H9 (cell line): ENCODE measurements at regions not wholly inside any gene's neighbourhood (a gene's known extent, or its start where the extent isn't known, plus 50 kb on each side); places are given as distances from the start of the nearest gene placed in this dataset.

ENCODE experiments used
- DNase-seq: peaks from one replicate; pipeline ENCODE4 v3.0.0-alpha.2; 2017
- H2AFZ ChIP-seq: one replicate; pipeline ENCODE4 v1.6.1; 2013; ENCODE audit warnings: mild to moderate bottlenecking, low read length, control low read depth, moderate library complexity
- H2AK5ac ChIP-seq: 2 replicates; pipeline ENCODE4 v1.6.1; 2013; ENCODE audit warnings: low read length, control low read depth, mixed read lengths; ENCODE audit not compliant: insufficient read length
- H2BK120ac ChIP-seq: one replicate; pipeline ENCODE4 v1.6.1; 2013; ENCODE audit warnings: low read depth, mild to moderate bottlenecking, low read length, control low read depth, inconsistent platforms; ENCODE audit not compliant: poor library complexity, severe bottlenecking
- H2BK12ac ChIP-seq: 2 replicates; pipeline ENCODE4 v1.6.1; 2013; ENCODE audit warnings: low read length, control low read depth, mixed read lengths, low read depth; ENCODE audit not compliant: insufficient read length
- H2BK15ac ChIP-seq: 2 replicates; pipeline ENCODE4 v1.6.1; 2013; ENCODE audit warnings: low read depth, low read length, control low read depth
- H2BK20ac ChIP-seq: one replicate; pipeline ENCODE4 v1.6.1; 2013; ENCODE audit warnings: low read depth, mild to moderate bottlenecking, low read length, control low read depth, inconsistent platforms; ENCODE audit not compliant: poor library complexity, severe bottlenecking
- H2BK5ac ChIP-seq: 2 replicates; pipeline ENCODE4 v1.6.1; 2013; ENCODE audit warnings: low read length, control low read depth, mixed read lengths; ENCODE audit not compliant: insufficient read length
- H3K14ac ChIP-seq: 2 replicates; pipeline ENCODE4 v1.6.1; 2013; ENCODE audit warnings: low read length, control low read depth; ENCODE audit not compliant: insufficient read depth
- H3K18ac ChIP-seq: 2 replicates; pipeline ENCODE4 v1.6.1; 2013; ENCODE audit warnings: low read depth, mild to moderate bottlenecking, mixed read lengths, low read length, control low read depth; ENCODE audit not compliant: insufficient read length
- H3K23ac ChIP-seq: 2 replicates; pipeline ENCODE4 v1.6.1; 2013; ENCODE audit warnings: low read length, control low read depth, mixed read lengths, low read depth; ENCODE audit not compliant: insufficient read length
- H3K23me2 ChIP-seq: 2 replicates; pipeline ENCODE4 v1.6.1; 2013; ENCODE audit warnings: low read depth, mild to moderate bottlenecking, mixed read lengths, low read length, control low read depth; ENCODE audit not compliant: insufficient read length, poor library complexity, severe bottlenecking
- H3K27ac ChIP-seq: 2 replicates; pipeline ENCODE4 v1.5.1; 2013; ENCODE audit warnings: low read length, control low read depth, mixed read lengths, low read depth; ENCODE audit not compliant: insufficient read length
- H3K27me3 ChIP-seq: 2 replicates; pipeline ENCODE4 v1.6.1; 2013; ENCODE audit warnings: low read length, control low read depth, inconsistent platforms; ENCODE audit not compliant: insufficient read depth
- H3K4ac ChIP-seq: 2 replicates; pipeline ENCODE4 v1.6.1; 2013; ENCODE audit warnings: low read depth, mild to moderate bottlenecking, control low read depth, inconsistent platforms, low read length, moderate library complexity
- H3K4me1 ChIP-seq: 2 replicates; pipeline ENCODE4 v1.6.1; 2013; ENCODE audit warnings: low read length, control low read depth, inconsistent platforms; ENCODE audit not compliant: insufficient read depth
- H3K4me2 ChIP-seq: 2 replicates; pipeline ENCODE4 v1.6.1; 2013; ENCODE audit warnings: low read length, control low read depth, mixed read lengths; ENCODE audit not compliant: insufficient read length, insufficient read depth
- H3K56ac ChIP-seq: 2 replicates; pipeline ENCODE4 v1.6.1; 2013; ENCODE audit warnings: low read depth, mild to moderate bottlenecking, mixed read lengths, low read length, control low read depth; ENCODE audit not compliant: insufficient read length
- H3K79me1 ChIP-seq: 2 replicates; pipeline ENCODE4 v1.6.1; 2013; ENCODE audit warnings: low read depth, mild to moderate bottlenecking, moderate library complexity, low read length, control low read depth, inconsistent platforms; ENCODE audit not compliant: insufficient read depth, poor library complexity, severe bottlenecking
- H3K79me2 ChIP-seq: 2 replicates; pipeline ENCODE4 v1.6.1; 2013; ENCODE audit warnings: low read length, control low read depth, inconsistent platforms; ENCODE audit not compliant: insufficient read depth
- H3K9ac ChIP-seq: 2 replicates; pipeline ENCODE4 v1.6.1; 2013; ENCODE audit warnings: low read length, control low read depth, mixed read lengths; ENCODE audit not compliant: insufficient read length; ENCODE audit errors: extremely low read depth
- H3K9me3 ChIP-seq: one replicate; pipeline ENCODE4 v1.6.1; 2013; ENCODE audit warnings: low read depth, low read length, inconsistent platforms; ENCODE audit not compliant: control insufficient read depth
- H3T11ph ChIP-seq: one replicate; pipeline ENCODE4 v1.6.1; 2013; ENCODE audit warnings: mild to moderate bottlenecking, low read length, control low read depth, inconsistent platforms
- H4K20me1 ChIP-seq: one replicate; pipeline ENCODE4 v1.6.1; 2013; ENCODE audit not compliant: control insufficient read depth, insufficient read length, insufficient read depth
- H4K5ac ChIP-seq: 2 replicates; pipeline ENCODE4 v1.6.1; 2013; ENCODE audit warnings: low read depth, mild to moderate bottlenecking, mixed read lengths, low read length, control low read depth; ENCODE audit not compliant: insufficient read length
- H4K8ac ChIP-seq: replicated peaks from 2 replicates; pipeline ENCODE4 v1.6.1; 2013; ENCODE audit warnings: low read length, control low read depth, mixed read lengths, low read depth; ENCODE audit not compliant: insufficient read length
- H4K91ac ChIP-seq: 2 replicates; pipeline ENCODE4 v1.6.1; 2013; ENCODE audit warnings: low read depth, mild to moderate bottlenecking, moderate library complexity, mixed read lengths, low read length, control low read depth; ENCODE audit not compliant: insufficient read length
- H3K27ac Mint-ChIP-seq, 3 experiments: 2 replicates in 2 of 3; 3 replicates in 1 of 3; pipeline ENCODE4 v1.8.0; 2020 to 2021; ENCODE audit warnings: mixed read lengths in 3 of 3, mild to moderate bottlenecking in 1 of 3, moderate library complexity in 1 of 3
- H3K27me3 Mint-ChIP-seq: 2 replicates; pipeline ENCODE4 v1.8.0; 2021; ENCODE audit warnings: low read depth, mild to moderate bottlenecking, moderate library complexity, mixed read lengths
- H3K36me3 Mint-ChIP-seq, 3 experiments: 2 replicates in 2 of 3; 3 replicates in 1 of 3; pipeline ENCODE4 v1.8.0; 2020 to 2021; ENCODE audit warnings: low read depth in 3 of 3, mixed read lengths in 3 of 3; ENCODE audit not compliant: insufficient read depth in 1 of 3
- H3K4me1 Mint-ChIP-seq, 2 experiments: 2 replicates each; pipeline ENCODE4 v1.8.0; 2020; ENCODE audit warnings: mixed read lengths in 2 of 2
- H3K4me3 Mint-ChIP-seq, 2 experiments: 2 replicates in 1 of 2; 3 replicates in 1 of 2; pipeline ENCODE4 v1.8.0; 2020 to 2021; ENCODE audit warnings: mild to moderate bottlenecking in 2 of 2, mixed read lengths in 2 of 2, moderate library complexity in 1 of 2
- H3K9me3 Mint-ChIP-seq, 2 experiments: 2 replicates in 1 of 2; 3 replicates in 1 of 2; pipeline ENCODE4 v1.8.0; 2020; ENCODE audit warnings: mild to moderate bottlenecking in 2 of 2, mixed read lengths in 2 of 2, moderate library complexity in 1 of 2
- TF ChIP-seq, protein P1 (sequence below): fragments of 200-600 bp; sonication (generic); conservative IDR thresholded peaks from 3 replicates; pipeline ENCODE4 v1.8.0; 2021; ENCODE audit warnings: antibody characterized with exemption, mild to moderate bottlenecking

DNA sequence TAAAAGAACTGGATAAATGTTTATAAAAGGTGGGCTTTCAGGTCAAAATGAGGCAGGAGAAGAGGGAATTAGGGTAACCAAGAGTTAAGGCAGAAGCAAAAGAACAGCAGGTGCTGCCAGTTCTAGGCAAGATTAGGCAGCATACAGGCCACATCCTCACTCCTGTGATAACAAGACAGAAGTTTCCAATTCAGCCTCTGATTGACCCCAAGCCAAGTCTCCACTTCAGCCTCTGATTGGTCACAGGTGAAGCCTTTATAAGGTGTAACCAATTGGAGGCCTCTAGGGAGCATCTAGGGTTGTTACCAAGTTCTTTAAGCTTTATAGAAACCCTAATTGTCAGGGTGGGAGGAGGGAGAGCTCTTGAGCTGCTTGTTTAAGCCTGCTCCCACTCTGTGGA, 160.8 kb downstream of the MATN1 start:
- Histone ChIP-seq H3K56ac (no peak overlapping the region), H4K91ac (no peak overlapping the region), H4K5ac (no peak overlapping the region), H4K20me1 (no peaks in the 10 kb centered on the region), H3K9ac (no peak overlapping the region), H3K9me3 (no peaks in the 10 kb centered on the region), H2BK15ac (no peak overlapping the region), H2AFZ (no peak overlapping the region), H3K4ac (no peak overlapping the region), H2BK12ac (no peak overlapping the region), H3K4me2 (no peak overlapping the region), H3T11ph (no peak overlapping the region), H4K8ac (no peak overlapping the region), H3K27ac (no peak overlapping the region), H2BK120ac (no peak overlapping the region), H2BK5ac (no peak overlapping the region), H3K23me2 (no peaks in the 10 kb centered on the region), H3K79me1 (no peaks in the 10 kb centered on the region), H3K4me1 (no peaks in the 10 kb centered on the region), H3K79me2 (no peaks in the 10 kb centered on the region), H3K18ac (no peak overlapping the region), H2AK5ac (no peak overlapping the region), H2BK20ac (no peak overlapping the region), H3K14ac (no peak overlapping the region), H3K27me3 (no peaks in the 10 kb centered on the region), H3K23ac (no peak overlapping the region)
- H3K27ac Mint-ChIP-seq, result no peak overlapping the region
- no peaks in the 10 kb centered on the region for H3K27me3 Mint-ChIP-seq
- H3K4me1 Mint-ChIP-seq, result no peaks in the 10 kb centered on the region
- H3K36me3 Mint-ChIP-seq, result peaks cover 3 to 11% (median 6%) of the 10 kb centered on the region in 3 experiments; a peak in 5 of 7 replicates
- H3K4me3 Mint-ChIP-seq, result no peak overlapping the region
- no peak for DNase-seq
- TF ChIP-seq, protein P1, sequence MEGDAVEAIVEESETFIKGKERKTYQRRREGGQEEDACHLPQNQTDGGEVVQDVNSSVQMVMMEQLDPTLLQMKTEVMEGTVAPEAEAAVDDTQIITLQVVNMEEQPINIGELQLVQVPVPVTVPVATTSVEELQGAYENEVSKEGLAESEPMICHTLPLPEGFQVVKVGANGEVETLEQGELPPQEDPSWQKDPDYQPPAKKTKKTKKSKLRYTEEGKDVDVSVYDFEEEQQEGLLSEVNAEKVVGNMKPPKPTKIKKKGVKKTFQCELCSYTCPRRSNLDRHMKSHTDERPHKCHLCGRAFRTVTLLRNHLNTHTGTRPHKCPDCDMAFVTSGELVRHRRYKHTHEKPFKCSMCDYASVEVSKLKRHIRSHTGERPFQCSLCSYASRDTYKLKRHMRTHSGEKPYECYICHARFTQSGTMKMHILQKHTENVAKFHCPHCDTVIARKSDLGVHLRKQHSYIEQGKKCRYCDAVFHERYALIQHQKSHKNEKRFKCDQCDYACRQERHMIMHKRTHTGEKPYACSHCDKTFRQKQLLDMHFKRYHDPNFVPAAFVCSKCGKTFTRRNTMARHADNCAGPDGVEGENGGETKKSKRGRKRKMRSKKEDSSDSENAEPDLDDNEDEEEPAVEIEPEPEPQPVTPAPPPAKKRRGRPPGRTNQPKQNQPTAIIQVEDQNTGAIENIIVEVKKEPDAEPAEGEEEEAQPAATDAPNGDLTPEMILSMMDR, result no peak
- H3K9me3 Mint-ChIP-seq, result peaks cover 39 to 41% of the 10 kb centered on the region in 2 experiments
